A673 (cell line): ENCODE measurements at regions not wholly inside any gene's neighbourhood (a gene's known extent, or its start where the extent isn't known, plus 50 kb on each side); places are given as distances from the start of the nearest gene placed in this dataset.

ENCODE experiments used
- CTCF ChIP-seq: fragments of 300-800, 200-600 bp; sonication (generic); conservative IDR thresholded peaks from 2 replicates; pipeline ENCODE4 v1.5.1; 2017; ENCODE audit warnings: low read depth, mild to moderate bottlenecking, antibody characterized with exemption, low read length, moderate library complexity, mixed read lengths
- EZH2 ChIP-seq: fragments of 200-600 bp; sonication (generic); IDR thresholded peaks from 2 replicates; pipeline ENCODE4 v1.6.1; 2017; ENCODE audit warnings: borderline replicate concordance, low read depth, mild to moderate bottlenecking, mixed read lengths, antibody characterized with exemption, low read length; ENCODE audit not compliant: poor library complexity, severe bottlenecking

DNA sequence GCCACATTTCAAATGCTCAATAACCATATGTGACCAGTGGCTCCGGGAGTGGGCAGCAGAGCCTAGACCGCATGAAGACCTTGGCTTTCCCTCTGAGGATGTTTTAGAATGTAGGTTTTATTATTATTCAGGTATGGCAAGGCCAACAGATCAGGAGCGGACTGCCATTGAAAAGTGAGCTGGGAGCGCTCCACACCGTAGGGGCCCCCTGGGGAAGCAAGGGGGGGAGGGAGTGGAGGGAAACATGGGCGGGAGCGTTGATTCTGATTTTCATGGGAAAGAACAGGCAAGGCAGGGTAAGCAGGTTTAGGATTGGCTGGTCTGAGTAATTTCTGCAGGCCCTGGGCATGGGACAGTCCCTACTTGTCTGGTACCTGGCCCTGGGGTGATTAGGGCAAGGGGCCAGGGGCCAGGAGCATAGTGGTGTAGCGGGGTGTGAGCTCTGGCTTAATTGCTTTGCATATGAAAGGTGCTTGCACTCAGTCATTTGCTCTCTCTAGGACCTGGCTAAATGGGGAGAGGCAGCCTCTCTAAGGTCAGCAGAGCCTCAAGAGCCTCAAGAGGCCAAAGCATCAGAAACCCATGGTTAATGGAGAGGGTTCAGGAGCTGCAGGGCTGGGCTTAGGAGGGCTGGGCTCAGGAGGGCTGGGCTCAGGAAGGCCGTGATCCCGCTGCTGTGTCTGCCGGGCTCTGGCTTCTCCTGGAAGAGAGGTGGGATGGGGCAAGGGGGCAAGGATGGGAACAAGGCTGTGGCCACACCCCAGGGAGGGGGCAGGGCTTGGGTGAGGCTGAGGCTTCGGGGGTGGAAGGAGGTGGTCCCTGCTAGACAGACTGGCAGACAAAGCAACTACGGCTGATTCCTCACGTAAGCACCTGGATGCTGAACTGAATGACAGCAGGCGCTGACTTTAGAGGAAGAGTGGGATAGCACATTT, 82.0 kb upstream of the WASF3 start:
- TF ChIP-seq EZH2 (no peak), CTCF (no peak)
